IPS-15b (cell line): ENCODE measurements at regions not wholly inside any gene's neighbourhood (a gene's known extent, or its start where the extent isn't known, plus 50 kb on each side); places are given as distances from the start of the nearest gene placed in this dataset.

Experiments used
- H3K27me3 ChIP-seq: one replicate; pipeline ENCODE4 v1.6.1; 2013; ENCODE audit warnings: low read length; ENCODE audit not compliant: control insufficient read depth, insufficient read depth
- H3K36me3 ChIP-seq: one replicate; pipeline ENCODE4 v1.6.1; 2013; ENCODE audit warnings: low read length; ENCODE audit not compliant: control insufficient read depth, insufficient read depth
- H3K4me1 ChIP-seq: one replicate; pipeline ENCODE4 v1.6.1; 2013; ENCODE audit warnings: mild to moderate bottlenecking, low read length; ENCODE audit not compliant: control insufficient read depth, insufficient read depth
- H3K4me3 ChIP-seq: one replicate; pipeline ENCODE4 v1.5.1; 2013; ENCODE audit warnings: low read depth, low read length
- H3K9ac ChIP-seq: one replicate; pipeline ENCODE4 v1.6.1; 2013; ENCODE audit warnings: low read depth, mild to moderate bottlenecking, low read length
- H3K9me3 ChIP-seq: one replicate; pipeline ENCODE4 v1.6.1; 2013; ENCODE audit warnings: mild to moderate bottlenecking, low read length; ENCODE audit not compliant: control insufficient read depth, insufficient read depth

DNA sequence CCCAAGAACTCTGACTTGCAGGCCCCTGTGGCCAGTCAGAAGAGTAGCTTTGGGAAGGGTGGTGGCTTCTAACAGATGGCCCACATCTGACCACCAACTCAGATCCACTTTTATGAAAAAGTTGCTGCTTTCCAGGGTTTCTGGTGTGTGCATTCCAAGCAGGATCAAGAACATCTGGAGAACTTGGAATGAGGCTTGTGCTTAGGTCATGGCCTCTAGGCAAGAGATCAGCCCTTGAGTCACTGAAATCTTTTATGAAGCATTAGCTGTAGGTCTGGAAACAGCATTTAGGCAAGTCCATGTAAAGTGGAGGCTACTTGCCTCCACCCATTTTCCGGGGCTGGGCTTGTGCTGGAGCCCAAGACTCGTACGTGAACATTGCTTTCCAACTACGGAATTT, 433.3 kb downstream of the SH3GL2 start:
- no peaks in the 10 kb centered on the region for H3K9me3 ChIP-seq
- H3K4me3 ChIP-seq, result no peak overlapping the region
- H3K36me3 ChIP-seq, result no peaks in the 10 kb centered on the region
- H3K27me3 ChIP-seq, result no peaks in the 10 kb centered on the region
- no peak overlapping the region for H3K9ac ChIP-seq
- no peaks in the 10 kb centered on the region for H3K4me1 ChIP-seq

DNA sequence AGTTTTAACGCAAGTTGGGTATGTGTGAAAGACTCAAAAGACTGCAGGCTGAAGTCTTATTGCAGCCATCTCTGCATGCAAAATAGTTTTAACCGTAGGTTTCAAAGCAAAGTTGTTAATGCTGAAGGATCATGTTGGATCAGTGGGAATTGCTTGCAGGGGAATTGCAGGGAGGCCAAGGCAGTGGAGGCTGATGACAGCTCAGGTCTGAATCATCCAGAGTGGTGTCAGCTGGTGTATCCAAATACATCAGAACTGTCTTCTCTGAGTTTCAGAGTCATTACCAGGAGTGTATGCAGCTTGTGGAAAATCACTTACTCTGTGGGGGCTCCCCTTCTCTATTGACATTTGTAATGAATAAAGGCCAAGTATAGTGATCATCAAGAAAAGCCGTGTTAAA, 435.7 kb downstream of the SH3GL2 start:
- Histone ChIP-seq H3K27me3 (no peaks in the 10 kb centered on the region), H3K9me3 (no peaks in the 10 kb centered on the region), H3K4me3 (no peak overlapping the region), H3K4me1 (no peaks in the 10 kb centered on the region), H3K9ac (no peak overlapping the region), H3K36me3 (no peaks in the 10 kb centered on the region)

DNA sequence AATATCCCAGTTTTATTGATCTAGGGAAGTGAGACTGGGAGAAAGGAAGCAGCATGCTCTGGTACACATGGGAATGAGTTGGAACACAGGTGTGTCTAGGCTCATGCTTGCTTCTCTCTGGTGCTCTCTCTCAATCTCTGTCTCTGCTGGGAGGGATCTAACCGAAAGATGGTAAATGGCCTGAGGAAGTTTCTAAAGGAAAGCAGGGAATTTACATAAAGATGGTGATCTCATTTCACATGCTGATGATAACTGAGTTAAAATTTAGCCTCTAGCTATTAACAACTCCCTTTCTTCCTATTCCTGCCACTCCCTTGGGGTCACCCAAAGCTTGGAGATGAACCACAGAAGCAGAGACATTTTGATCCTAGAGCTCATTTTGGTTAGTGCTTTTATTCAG, 436.2 kb downstream of the SH3GL2 start:
- H3K9me3 ChIP-seq, result no peaks in the 10 kb centered on the region
- H3K4me3 ChIP-seq, result no peak overlapping the region
- H3K9ac ChIP-seq, result no peak overlapping the region
- H3K4me1 ChIP-seq, result no peaks in the 10 kb centered on the region
- H3K36me3 ChIP-seq, result no peaks in the 10 kb centered on the region
- H3K27me3 ChIP-seq, result no peaks in the 10 kb centered on the region

DNA sequence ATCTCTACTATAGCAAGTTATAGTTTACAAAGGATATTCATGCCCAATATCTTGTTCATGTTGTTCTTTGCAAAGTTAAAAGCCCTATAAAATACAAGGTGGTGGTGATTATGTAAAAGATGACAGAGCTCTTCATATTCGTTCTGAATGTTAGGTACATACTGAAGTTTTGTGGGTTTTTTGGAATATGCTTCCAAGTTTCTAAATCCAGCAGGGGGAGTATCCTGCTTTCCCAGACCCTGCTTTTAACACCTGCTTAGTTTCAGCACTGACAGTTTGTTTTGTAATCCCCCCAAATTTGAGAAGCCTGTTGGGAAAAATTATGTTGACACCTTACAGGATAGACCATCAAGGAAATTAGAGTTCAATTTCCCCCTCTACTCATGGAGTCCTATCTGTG, 438.3 kb downstream of the SH3GL2 start:
- H3K9ac ChIP-seq, result no peak overlapping the region
- H3K36me3 ChIP-seq, result no peaks in the 10 kb centered on the region
- no peaks in the 10 kb centered on the region for H3K4me1 ChIP-seq
- no peak overlapping the region for H3K4me3 ChIP-seq
- no peaks in the 10 kb centered on the region for H3K9me3 ChIP-seq
- no peaks in the 10 kb centered on the region for H3K27me3 ChIP-seq

DNA sequence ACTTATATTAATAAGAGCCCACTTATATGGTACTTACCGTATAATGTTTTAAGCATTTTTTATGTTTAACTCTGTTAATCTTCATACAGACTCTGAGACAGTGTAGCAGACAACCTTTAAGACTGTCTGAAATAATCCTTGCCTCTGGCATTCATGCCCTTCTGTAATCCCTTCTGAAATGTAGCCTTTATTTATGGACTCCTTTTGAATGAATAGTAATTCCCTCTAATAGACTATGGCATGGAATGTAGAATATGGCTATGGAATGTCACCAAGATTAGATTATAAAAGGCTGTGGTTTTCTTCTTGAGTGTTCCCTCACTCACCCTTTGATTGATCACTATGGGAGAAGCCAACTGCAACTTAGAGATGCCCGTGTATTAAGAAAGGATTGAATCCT, 439.4 kb downstream of the SH3GL2 start:
- Histone ChIP-seq H3K4me1 (no peaks in the 10 kb centered on the region), H3K27me3 (no peaks in the 10 kb centered on the region), H3K4me3 (no peak overlapping the region), H3K9ac (no peak overlapping the region), H3K9me3 (no peaks in the 10 kb centered on the region), H3K36me3 (no peaks in the 10 kb centered on the region)

DNA sequence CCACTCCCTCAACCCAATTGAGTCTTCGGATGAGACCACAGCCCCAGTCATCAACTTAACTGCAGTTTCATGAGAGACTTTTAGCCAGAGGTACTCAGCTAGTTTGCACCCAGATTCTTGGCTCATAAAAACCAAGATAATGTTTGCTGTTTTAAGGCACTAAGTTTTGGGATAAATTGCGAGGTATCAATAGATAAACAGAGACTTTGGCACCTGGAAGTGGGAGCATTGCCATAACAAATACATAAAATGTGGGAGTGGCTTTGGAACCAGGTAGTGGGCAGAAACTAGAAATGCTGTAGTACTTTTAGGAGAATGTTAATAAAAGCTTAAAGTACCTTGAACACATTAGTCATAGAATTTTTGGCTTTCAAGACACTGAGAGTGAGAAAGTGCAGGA, 439.8 kb downstream of the SH3GL2 start:
- no peaks in the 10 kb centered on the region for H3K9me3 ChIP-seq
- no peaks in the 10 kb centered on the region for H3K4me1 ChIP-seq
- H3K4me3 ChIP-seq, result no peak overlapping the region
- no peak overlapping the region for H3K9ac ChIP-seq
- no peaks in the 10 kb centered on the region for H3K36me3 ChIP-seq
- no peaks in the 10 kb centered on the region for H3K27me3 ChIP-seq

DNA sequence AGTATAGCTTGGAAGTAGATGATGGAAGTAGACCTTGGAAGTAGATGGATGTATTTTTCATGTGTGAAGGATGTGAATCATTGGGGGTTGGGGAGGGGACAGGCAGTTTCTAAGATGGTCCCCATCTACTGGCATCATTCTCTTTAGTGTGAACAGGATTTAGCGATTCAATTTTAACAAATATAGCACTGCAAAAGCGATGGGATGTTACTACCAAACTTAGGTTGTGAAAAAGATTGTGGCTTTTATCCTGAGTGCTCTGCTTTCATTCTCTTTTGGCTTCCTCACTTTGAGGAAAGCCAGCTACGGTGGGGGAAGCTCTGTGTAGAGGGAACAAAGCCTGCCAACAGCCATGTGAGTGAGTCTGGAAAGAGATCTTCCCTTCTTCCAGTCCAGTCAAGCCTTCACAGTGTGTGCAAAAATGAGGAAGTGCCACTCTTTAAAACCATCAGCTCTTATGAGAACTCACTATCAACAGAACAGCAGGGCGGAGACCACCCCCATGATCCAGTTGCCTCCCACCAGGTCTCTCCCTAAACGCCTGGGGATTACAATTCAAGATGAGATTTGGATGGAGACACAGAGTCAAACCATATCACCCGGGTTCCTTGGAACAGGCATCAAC, 441.4 kb downstream of the SH3GL2 start:
- Histone ChIP-seq H3K27me3 (no peaks in the 10 kb centered on the region), H3K36me3 (no peaks in the 10 kb centered on the region), H3K4me1 (no peaks in the 10 kb centered on the region), H3K9me3 (no peaks in the 10 kb centered on the region), H3K4me3 (no peak overlapping the region), H3K9ac (no peak overlapping the region)

DNA sequence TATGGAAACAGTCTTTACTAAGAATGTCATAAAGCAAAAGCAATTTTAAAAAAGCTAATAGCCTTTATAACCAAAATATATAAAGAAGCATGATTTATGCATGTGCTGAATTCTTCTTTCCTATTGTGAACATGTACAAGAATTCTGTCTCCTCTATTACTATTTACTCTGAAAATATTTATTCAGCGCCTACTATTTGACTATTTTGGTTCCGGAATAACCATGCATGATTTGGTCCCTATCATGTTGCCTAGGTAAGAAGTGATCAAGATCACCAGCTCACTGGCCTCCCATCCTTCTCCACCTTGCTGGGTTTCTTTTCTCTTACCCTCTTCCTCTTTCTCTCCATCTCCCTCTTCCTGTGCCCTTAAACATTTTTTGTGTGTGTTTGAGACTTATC, 443.8 kb downstream of the SH3GL2 start:
- Histone ChIP-seq H3K9ac (no peak overlapping the region), H3K4me3 (no peak overlapping the region), H3K9me3 (no peaks in the 10 kb centered on the region), H3K27me3 (no peaks in the 10 kb centered on the region), H3K4me1 (no peaks in the 10 kb centered on the region), H3K36me3 (no peaks in the 10 kb centered on the region)

DNA sequence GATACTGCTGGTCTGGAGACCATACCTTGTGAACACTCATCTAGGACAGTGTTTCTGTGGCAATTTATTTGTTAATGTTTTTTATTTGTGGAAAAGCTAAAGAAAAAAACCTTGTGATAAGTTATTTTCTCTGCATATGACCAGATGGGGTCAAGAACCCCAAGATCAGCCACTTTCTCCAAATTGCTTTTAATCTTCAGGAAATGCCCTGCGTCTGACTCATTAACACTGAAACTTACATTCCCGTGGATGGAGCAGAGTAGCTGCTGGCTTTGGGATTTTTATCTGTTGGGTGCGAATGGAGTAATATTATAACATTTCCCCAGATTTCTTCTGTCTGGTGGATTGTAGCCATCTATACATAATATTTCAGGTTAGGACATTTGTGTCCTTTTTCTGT, 444.5 kb downstream of the SH3GL2 start:
- H3K9me3 ChIP-seq, result no peaks in the 10 kb centered on the region
- H3K36me3 ChIP-seq, result no peaks in the 10 kb centered on the region
- no peaks in the 10 kb centered on the region for H3K4me1 ChIP-seq
- H3K4me3 ChIP-seq, result no peak overlapping the region
- no peak overlapping the region for H3K9ac ChIP-seq
- no peaks in the 10 kb centered on the region for H3K27me3 ChIP-seq

DNA sequence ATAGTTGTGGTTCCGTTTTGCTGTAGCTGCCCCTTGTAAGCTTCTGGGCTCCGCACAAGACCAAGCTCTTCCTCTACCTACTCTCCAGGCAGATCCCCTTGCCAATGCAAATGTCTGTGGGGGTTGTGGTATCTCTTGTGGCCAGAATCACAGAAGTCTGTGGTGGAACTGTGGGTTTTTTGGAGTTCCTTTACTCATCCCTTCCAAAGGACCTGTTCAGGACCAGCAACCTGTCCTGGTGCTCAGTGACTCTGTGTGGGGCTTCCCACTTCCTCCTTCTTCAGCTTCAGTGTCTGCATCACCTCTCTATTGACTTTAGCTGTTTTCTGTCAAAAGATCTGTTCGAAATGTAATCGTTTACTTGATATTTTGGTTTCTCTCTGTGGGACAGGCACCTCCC, 441.3 kb upstream of the ADAMTSL1 start:
- no peaks in the 10 kb centered on the region for H3K9me3 ChIP-seq
- no peak overlapping the region for H3K4me3 ChIP-seq

DNA sequence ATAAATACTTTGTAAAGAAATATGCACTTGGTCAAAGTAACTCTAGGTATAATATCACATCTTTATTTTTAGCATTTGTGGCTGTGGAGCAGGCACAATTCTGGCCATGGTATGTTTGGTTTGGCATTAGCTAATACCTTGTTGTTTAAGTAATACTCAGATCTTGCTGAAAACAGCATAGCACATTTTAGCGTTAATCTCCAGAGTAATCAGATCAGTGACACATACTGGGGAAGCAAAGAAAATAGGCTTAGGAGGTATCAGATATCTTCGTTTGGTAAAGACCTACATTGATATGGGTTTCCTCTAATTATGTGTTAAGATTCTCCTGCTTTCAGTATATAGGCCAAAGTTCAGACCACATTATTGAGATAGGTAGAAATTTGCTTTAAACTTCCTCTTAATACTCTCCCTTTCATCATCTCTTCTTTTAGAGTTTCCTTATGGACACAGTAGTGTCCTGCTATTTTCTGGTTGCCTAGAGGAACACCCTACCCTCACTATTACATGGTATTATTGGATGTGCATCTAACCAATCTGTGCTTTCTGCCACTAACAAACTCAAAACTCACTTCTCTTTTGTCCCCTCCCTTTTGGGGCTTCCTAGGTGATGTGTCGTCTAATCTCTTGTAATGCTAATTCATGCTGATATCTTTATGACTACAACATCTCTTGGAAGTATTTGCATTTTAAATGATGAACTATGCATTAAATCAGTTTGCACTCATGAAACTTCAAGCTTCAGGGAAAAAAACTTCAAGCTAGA, 437.3 kb upstream of the ADAMTSL1 start:
- Histone ChIP-seq H3K27me3 (no peaks in the 10 kb centered on the region), H3K9me3 (no peaks in the 10 kb centered on the region), H3K4me1 (peaks cover 12% of the 10 kb centered on the region), H3K36me3 (no peaks in the 10 kb centered on the region), H3K9ac (no peak overlapping the region), H3K4me3 (no peak overlapping the region)

More for the DNA sequence above, 441.3 kb upstream of the ADAMTSL1 start:
- no peaks in the 10 kb centered on the region for H3K27me3 ChIP-seq
- peaks cover 12% of the 10 kb centered on the region for H3K4me1 ChIP-seq
- no peak overlapping the region for H3K9ac ChIP-seq
- no peaks in the 10 kb centered on the region for H3K36me3 ChIP-seq

DNA sequence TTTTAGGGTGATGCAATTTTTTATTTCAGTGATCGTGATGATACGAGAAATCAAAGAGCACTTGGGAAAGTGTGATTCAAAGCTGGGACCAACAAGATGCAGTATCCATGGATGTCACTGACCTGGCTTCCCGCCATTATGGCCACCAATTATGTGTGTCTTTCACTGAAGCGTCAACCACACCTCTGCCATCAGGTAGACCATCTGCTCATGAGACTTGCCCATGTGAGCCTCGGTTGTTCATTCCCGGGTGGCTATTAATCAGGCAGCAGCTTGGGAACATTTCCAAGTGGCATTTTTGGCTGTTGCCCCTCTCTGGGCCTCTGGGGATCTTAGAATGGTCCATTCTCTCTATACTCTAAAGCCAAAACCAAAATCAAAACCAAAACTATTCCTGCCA, 436.0 kb upstream of the ADAMTSL1 start:
- no peaks in the 10 kb centered on the region for H3K9me3 ChIP-seq
- no peaks in the 10 kb centered on the region for H3K27me3 ChIP-seq
- peaks cover 12% of the 10 kb centered on the region for H3K4me1 ChIP-seq
- H3K4me3 ChIP-seq, result no peak overlapping the region
- no peak overlapping the region for H3K9ac ChIP-seq
- H3K36me3 ChIP-seq, result no peaks in the 10 kb centered on the region
